SK-N-SH treated with all-trans-retinoic acid at 6 μM for 48 hours (cell line): ENCODE measurements at regions not wholly inside any gene's neighbourhood (a gene's known extent, or its start where the extent isn't known, plus 50 kb on each side); places are given as distances from the start of the nearest gene placed in this dataset.

Source experiments
- ATAC-seq: fragments of 200-7000 bp; cut with Tn5 transposase; 3 replicates; pipeline ENCODE4 v1.9.1; 2020; ENCODE audit warnings: mild to moderate bottlenecking, moderate library complexity
- ARNTL ChIP-seq: fragments of 450-650 bp; formaldehyde crosslinking; IDR thresholded peaks from 2 replicates; pipeline ENCODE4 v1.5.0; 2020; ENCODE audit warnings: low read depth, mild to moderate bottlenecking, moderate library complexity, borderline replicate concordance
- BACH2 ChIP-seq: fragments of 250-450 bp; sonication (Bioruptor Pico); IDR thresholded peaks from 2 replicates; pipeline ENCODE4 v1.9.0; 2021; ENCODE audit warnings: mild to moderate bottlenecking, borderline replicate concordance
- CSDC2 ChIP-seq: fragments of 250-450 bp; sonication (Bioruptor Pico); IDR thresholded peaks from 2 replicates; pipeline ENCODE4 v1.5.0; 2020; ENCODE audit warnings: mild to moderate bottlenecking, moderate library complexity
- ESRRG ChIP-seq: fragments of 250-450 bp; sonication (Bioruptor Pico); IDR thresholded peaks from 2 replicates; pipeline ENCODE4 v1.6.1; 2021; ENCODE audit warnings: mild to moderate bottlenecking
- GLIS3 ChIP-seq: fragments of 250-450 bp; sonication (Bioruptor Pico); IDR thresholded peaks from 2 replicates; pipeline ENCODE4 v1.5.0; 2020; ENCODE audit warnings: mild to moderate bottlenecking, moderate library complexity
- ISL1 ChIP-seq: fragments of 250-450 bp; sonication (Bioruptor Pico); IDR thresholded peaks from 2 replicates; pipeline ENCODE4 v2.1.2; 2022; ENCODE audit warnings: mild to moderate bottlenecking, moderate library complexity
- OSR1 ChIP-seq: fragments of 250-450 bp; sonication (Bioruptor Pico); IDR thresholded peaks from 2 replicates; pipeline ENCODE4 v1.8.0; 2022; ENCODE audit warnings: moderate library complexity, mild to moderate bottlenecking, inconsistent platforms
- PPARA ChIP-seq: fragments of 250-450 bp; sonication (Bioruptor Pico); IDR thresholded peaks from 2 replicates; pipeline ENCODE4 v1.5.0; 2020; ENCODE audit warnings: mild to moderate bottlenecking, borderline replicate concordance
- RARB ChIP-seq: fragments of 250-450 bp; sonication (Bioruptor Pico); IDR thresholded peaks from 2 replicates; pipeline ENCODE4 v1.8.0; 2021; ENCODE audit warnings: mild to moderate bottlenecking, moderate library complexity
- TCF4 ChIP-seq: fragments of 250-450 bp; sonication (Bioruptor Pico); IDR thresholded peaks from 2 replicates; pipeline ENCODE4 v1.8.0; 2021; ENCODE audit warnings: mild to moderate bottlenecking, moderate library complexity, borderline replicate concordance
- TOX ChIP-seq: fragments of 250-450 bp; sonication (Bioruptor Pico); IDR thresholded peaks from 2 replicates; pipeline ENCODE4 v1.8.0; 2021; ENCODE audit warnings: mild to moderate bottlenecking, moderate library complexity, borderline replicate concordance
- ZC3H10 ChIP-seq: fragments of 250-450 bp; sonication (Bioruptor Pico); IDR thresholded peaks from 2 replicates; pipeline ENCODE4 v1.5.1; 2021; ENCODE audit warnings: mild to moderate bottlenecking, moderate library complexity
- ZFP3 ChIP-seq: fragments of 250-450 bp; sonication (Bioruptor Pico); IDR thresholded peaks from 2 replicates; pipeline ENCODE4 v1.5.0; 2020; ENCODE audit warnings: mild to moderate bottlenecking, moderate library complexity
- ZFP30 ChIP-seq: fragments of 450-650 bp; formaldehyde crosslinking; IDR thresholded peaks from 2 replicates; pipeline ENCODE4 v1.5.0; 2022; ENCODE audit warnings: mild to moderate bottlenecking, moderate library complexity
- ZNF565 ChIP-seq: fragments of 450-650 bp; formaldehyde crosslinking; conservative IDR thresholded peaks from 2 replicates; pipeline ENCODE4 v1.5.0; 2020; ENCODE audit warnings: low read depth, mild to moderate bottlenecking, moderate library complexity
- ZNF70 ChIP-seq: fragments of 450-650 bp; formaldehyde crosslinking; IDR thresholded peaks from 2 replicates; pipeline ENCODE4 v1.5.0; 2020; ENCODE audit warnings: mild to moderate bottlenecking, moderate library complexity
- ZNF8 ChIP-seq: fragments of 450-650 bp; formaldehyde crosslinking; IDR thresholded peaks from 2 replicates; pipeline ENCODE4 v1.5.0; 2020; ENCODE audit warnings: mild to moderate bottlenecking, moderate library complexity
- TF ChIP-seq, protein P1 (sequence below): fragments of 250-450 bp; sonication (Bioruptor Pico); IDR thresholded peaks from 2 replicates; pipeline ENCODE4 v1.5.1; 2020; ENCODE audit warnings: low read depth, mild to moderate bottlenecking, moderate library complexity
- TF ChIP-seq, protein P2 (sequence below): fragments of 250-450 bp; sonication (Bioruptor Pico); IDR thresholded peaks from 2 replicates; pipeline ENCODE4 v1.8.0; 2021; ENCODE audit warnings: low read depth, mild to moderate bottlenecking, moderate library complexity, borderline replicate concordance
- TF ChIP-seq, protein P3 (sequence below): fragments of 250-450 bp; sonication (Bioruptor Pico); IDR thresholded peaks from 2 replicates; pipeline ENCODE4 v1.5.1; 2021; ENCODE audit warnings: mild to moderate bottlenecking, moderate library complexity
- TF ChIP-seq, protein P4 (sequence below): fragments of 250-450 bp; sonication (Bioruptor Pico); IDR thresholded peaks from 2 replicates; pipeline ENCODE4 v1.8.0; 2020; ENCODE audit warnings: mild to moderate bottlenecking, moderate library complexity, borderline replicate concordance

DNA sequence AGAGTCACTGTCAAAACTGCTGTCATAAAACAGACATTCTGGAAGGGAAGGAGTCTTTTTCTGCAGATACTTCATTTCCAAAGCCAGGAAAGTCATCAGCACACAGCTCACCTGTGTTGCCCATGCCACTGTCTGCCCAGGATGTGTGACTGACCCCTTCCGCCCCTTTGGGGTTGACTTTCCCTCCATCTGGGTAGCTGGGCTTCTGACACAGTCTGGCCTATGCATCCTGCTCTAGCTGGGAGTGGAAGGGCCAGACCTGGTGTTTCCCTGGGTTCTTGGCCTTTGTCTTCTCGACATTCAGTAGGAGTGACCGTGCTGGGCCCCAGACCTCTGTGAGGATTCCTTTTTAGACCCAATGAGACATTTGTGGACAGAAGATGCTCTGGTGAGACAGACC lies 378.9 kb upstream of the NUPR2 start:
- ATAC-seq: no peak
- TF ChIP-seq, protein P1, sequence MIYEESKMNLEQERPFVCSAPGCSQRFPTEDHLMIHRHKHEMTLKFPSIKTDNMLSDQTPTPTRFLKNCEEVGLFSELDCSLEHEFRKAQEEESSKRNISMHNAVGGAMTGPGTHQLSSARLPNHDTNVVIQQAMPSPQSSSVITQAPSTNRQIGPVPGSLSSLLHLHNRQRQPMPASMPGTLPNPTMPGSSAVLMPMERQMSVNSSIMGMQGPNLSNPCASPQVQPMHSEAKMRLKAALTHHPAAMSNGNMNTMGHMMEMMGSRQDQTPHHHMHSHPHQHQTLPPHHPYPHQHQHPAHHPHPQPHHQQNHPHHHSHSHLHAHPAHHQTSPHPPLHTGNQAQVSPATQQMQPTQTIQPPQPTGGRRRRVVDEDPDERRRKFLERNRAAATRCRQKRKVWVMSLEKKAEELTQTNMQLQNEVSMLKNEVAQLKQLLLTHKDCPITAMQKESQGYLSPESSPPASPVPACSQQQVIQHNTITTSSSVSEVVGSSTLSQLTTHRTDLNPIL: no peak
- TF ChIP-seq TOX (CRISPR knock-in tag) (no peak), ISL1 (CRISPR knock-in tag) (no peak), PPARA (CRISPR knock-in tag) (no peak), CSDC2 (CRISPR knock-in tag) (no peak), BACH2 (no peak), TCF4 (CRISPR knock-in tag) (no peak), ZFP30 (CRISPR knock-in tag) (no peak), ZNF8 (CRISPR knock-in tag) (no peak), GLIS3 (no peak)
- TF ChIP-seq, protein P2, sequence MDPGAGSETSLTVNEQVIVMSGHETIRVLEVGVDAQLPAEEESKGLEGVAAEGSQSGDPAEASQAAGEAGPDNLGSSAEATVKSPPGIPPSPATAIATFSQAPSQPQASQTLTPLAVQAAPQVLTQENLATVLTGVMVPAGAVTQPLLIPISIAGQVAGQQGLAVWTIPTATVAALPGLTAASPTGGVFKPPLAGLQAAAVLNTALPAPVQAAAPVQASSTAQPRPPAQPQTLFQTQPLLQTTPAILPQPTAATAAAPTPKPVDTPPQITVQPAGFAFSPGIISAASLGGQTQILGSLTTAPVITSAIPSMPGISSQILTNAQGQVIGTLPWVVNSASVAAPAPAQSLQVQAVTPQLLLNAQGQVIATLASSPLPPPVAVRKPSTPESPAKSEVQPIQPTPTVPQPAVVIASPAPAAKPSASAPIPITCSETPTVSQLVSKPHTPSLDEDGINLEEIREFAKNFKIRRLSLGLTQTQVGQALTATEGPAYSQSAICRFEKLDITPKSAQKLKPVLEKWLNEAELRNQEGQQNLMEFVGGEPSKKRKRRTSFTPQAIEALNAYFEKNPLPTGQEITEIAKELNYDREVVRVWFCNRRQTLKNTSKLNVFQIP: no peak
- TF ChIP-seq, all 23 proteins: peak for 0

DNA sequence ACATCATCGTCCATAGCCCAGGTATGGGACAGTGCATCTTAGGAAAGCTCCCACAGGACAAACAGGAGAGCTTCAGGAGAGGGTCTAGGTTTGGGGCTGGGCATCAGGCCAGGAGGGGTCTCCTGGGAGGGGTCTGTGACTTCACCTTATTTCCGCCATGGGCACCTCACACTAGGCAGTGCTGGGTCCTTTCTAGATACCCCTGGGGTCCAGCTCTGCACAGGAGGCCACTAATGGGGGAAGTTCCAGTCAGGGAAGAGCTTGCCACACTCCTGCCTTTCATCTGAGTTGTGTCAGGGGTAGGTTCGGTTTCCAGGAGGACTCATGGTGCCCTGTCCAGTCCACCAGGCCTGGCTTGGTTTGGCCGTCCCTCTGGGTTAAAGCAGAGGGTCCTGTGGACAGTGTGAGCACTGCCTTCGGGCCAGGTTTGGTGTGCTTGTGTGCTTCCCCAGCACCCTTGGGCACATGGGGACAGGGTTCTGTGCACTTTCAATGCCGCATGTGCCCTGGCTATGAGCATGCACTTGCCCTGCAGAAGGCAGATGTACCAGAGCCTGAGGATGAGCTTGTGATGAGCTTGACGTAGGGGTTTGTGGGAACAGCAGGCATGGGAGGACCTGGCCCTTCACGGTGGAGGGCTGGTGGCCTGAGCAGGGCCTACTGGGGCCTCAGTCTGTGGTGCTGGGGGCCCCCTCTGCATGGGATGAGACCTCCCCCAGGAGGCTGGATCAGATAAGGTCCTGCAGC lies 377.7 kb upstream of the NUPR2 start:
- TF ChIP-seq ESRRG (CRISPR knock-in tag) (no peak), TOX (CRISPR knock-in tag) (no peak), GLIS3 (no peak), ZFP30 (CRISPR knock-in tag) (no peak), ZNF565 (no peak), ZFP3 (CRISPR knock-in tag) (no peak), ZNF8 (CRISPR knock-in tag) (no peak), RARB (CRISPR knock-in tag) (no peak), BACH2 (no peak), ARNTL (no peak), CSDC2 (CRISPR knock-in tag) (no peak), PPARA (CRISPR knock-in tag) (no peak), OSR1 (CRISPR knock-in tag) (no peak), ZNF70 (no peak), ISL1 (CRISPR knock-in tag) (no peak)
- TF ChIP-seq, protein P3, sequence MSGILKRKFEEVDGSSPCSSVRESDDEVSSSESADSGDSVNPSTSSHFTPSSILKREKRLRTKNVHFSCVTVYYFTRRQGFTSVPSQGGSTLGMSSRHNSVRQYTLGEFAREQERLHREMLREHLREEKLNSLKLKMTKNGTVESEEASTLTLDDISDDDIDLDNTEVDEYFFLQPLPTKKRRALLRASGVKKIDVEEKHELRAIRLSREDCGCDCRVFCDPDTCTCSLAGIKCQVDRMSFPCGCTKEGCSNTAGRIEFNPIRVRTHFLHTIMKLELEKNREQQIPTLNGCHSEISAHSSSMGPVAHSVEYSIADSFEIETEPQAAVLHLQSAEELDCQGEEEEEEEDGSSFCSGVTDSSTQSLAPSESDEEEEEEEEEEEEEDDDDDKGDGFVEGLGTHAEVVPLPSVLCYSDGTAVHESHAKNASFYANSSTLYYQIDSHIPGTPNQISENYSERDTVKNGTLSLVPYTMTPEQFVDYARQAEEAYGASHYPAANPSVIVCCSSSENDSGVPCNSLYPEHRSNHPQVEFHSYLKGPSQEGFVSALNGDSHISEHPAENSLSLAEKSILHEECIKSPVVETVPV (CRISPR knock-in tag): no peak
- TF ChIP-seq, protein P2: no peak
- TF ChIP-seq, protein P1: no peak
- ATAC-seq: no peak

DNA sequence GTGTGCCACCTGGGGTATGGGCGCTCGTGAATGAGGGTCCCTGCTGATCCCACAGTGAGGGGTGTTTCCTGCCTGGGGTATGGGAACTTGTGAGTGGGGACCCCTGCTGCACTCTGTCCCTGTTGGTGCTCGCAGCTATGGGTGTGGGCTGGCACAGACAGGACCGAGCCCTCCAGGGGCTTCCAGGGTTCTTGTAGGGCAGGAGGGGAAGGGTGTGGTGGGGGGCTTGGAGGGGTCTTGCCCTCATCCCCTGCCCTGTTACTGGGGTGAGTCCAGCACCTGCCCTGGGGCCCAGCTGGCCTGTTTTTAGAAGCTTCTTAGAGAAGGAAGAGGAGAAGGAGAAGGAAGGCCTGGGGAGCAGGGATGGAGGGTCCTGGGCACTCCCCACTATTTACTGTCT lies 377.0 kb upstream of the NUPR2 start:
- no peak for TF ChIP-seq ZC3H10
- TF ChIP-seq CSDC2 (CRISPR knock-in tag): no peak
- no peak for TF ChIP-seq ZFP30 (CRISPR knock-in tag)
- TF ChIP-seq ZNF8 (CRISPR knock-in tag): no peak
- no peak for ATAC-seq

DNA sequence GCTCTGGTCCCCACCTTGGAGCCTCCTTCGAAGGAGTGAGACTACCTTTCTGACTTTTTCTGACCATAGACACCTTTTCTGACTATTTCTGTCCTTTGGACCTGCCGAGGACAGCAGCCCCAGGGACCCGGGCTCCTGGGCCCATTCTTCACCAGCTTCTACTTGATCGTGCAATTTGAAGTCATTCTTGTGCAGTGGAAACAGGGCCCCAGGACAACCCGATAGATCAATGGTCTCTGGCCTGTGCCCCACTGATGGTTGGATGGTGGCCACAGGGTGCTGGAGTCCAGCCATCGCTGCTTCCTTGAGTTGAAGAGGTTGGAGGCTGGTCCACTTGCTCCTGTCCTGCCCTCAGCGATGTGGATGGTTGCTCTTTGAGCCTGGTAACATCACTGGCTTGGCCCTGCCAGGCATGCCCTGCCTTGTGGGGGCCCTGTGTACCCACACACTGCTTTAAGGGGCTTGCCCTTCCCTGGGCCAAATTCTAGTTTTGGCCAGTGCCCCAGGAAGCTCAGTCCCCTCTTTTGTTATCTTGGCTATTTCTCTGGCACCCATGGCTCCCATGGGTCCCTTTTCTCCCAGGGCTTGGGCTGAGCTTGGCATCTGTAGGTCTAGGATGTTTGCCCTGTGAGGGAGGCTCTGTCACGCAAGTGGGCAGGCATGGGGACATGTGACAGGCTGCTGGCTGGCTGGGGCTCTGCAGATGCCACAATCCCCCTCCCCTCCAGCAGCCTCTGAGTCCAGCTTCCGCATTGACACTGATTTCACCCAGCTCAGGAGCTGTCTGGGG lies 375.6 kb upstream of the NUPR2 start:
- ATAC-seq: no peak
- TF ChIP-seq, protein P4, sequence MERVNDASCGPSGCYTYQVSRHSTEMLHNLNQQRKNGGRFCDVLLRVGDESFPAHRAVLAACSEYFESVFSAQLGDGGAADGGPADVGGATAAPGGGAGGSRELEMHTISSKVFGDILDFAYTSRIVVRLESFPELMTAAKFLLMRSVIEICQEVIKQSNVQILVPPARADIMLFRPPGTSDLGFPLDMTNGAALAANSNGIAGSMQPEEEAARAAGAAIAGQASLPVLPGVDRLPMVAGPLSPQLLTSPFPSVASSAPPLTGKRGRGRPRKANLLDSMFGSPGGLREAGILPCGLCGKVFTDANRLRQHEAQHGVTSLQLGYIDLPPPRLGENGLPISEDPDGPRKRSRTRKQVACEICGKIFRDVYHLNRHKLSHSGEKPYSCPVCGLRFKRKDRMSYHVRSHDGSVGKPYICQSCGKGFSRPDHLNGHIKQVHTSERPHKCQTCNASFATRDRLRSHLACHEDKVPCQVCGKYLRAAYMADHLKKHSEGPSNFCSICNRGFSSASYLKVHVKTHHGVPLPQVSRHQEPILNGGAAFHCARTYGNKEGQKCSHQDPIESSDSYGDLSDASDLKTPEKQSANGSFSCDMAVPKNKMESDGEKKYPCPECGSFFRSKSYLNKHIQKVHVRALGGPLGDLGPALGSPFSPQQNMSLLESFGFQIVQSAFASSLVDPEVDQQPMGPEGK (CRISPR knock-in tag): no peak
- TF ChIP-seq, protein P3 (CRISPR knock-in tag): no peak
